K562 (cell line): ENCODE measurements at regions not wholly inside any gene's neighbourhood (a gene's known extent, or its start where the extent isn't known, plus 50 kb on each side); places are given as distances from the start of the nearest gene placed in this dataset.

Experiments
- ATAC-seq: fragments of 200-7000 bp; cut with Tn5 transposase; 3 replicates; pipeline ENCODE4 v1.9.1; 2020; ENCODE audit warnings: moderate library complexity
- BruUV-seq: library from RNA; stranded (reverse); fragments of 400-500 nt; replicated peaks from 2 replicates; lab custom pipeline; 2021; lab: Mats Ljungman, UMichigan
- CTCF ChIA-PET: fragments of 300-600 bp; formaldehyde crosslinking; extraction: SDS; loops from one replicate; lab custom pipeline; 2021; ENCODE audit warnings: low intra/inter-chr PET ratio; lab: Yijun Ruan, JAX
- POLR2A ChIA-PET: fragments of 300-600, 350-650 bp; sonication (Branson Sonifier 250); formaldehyde crosslinking; extraction: SDS; loops from one replicate; lab custom pipeline; 2021; ENCODE audit warnings: antibody characterized with exemption, inconsistent platforms; lab: Yijun Ruan, JAX
- DNase-seq, 4 experiments: peaks; one replicate each; pipeline versions ENCODE4 v3.0.0 to v3.0.0-alpha.2; 2011 to 2018; ENCODE audit warnings: low spot score in 3 of 4, mixed read lengths in 3 of 4; ENCODE audit errors: extremely low read depth in 1 of 4
- FAIRE-seq: peaks from 2 replicates; lab custom pipeline; 2011; peaks lifted over from hg19 to GRCh38; lab: Jason Lieb, UNC
- H2AFZ ChIP-seq: 2 replicates; pipeline ENCODE4 v1.6.0; 2011; ENCODE audit warnings: low read depth, low read length, control low read depth, inconsistent platforms
- H3K27ac ChIP-seq: fragments of 200-600 bp; 3 replicates; pipeline ENCODE4 v1.8.0; 2011; ENCODE audit warnings: low read depth, mild to moderate bottlenecking, control low read depth, inconsistent platforms, low read length, moderate library complexity, mixed read lengths; ENCODE audit errors: extremely low read depth
- H3K27me3 ChIP-seq, 2 experiments: fragments of 300-600 bp in 1 of 2; 2 replicates in 1 of 2; 3 replicates in 1 of 2; pipeline versions ENCODE4 v1.6.0 to v1.8.0; 2011; ENCODE audit warnings: inconsistent platforms in 2 of 2, low read length in 2 of 2, mild to moderate bottlenecking in 1 of 2, mixed read lengths in 1 of 2, moderate library complexity in 1 of 2; ENCODE audit not compliant: control insufficient read depth in 2 of 2, insufficient read depth in 2 of 2
- H3K36me3 ChIP-seq: fragments of 300-600 bp; 3 replicates; pipeline ENCODE4 v1.8.0; 2011; ENCODE audit warnings: mild to moderate bottlenecking, low read length, inconsistent platforms; ENCODE audit not compliant: control insufficient read depth, insufficient read depth
- H3K4me1 ChIP-seq, 2 experiments: fragments of 200-600 bp in 1 of 2; replicated peaks in 1 of 2; 2 replicates in 1 of 2; 3 replicates in 1 of 2; pipeline versions ENCODE4 v1.5.1 to v1.8.0; 2011; ENCODE audit warnings: inconsistent platforms in 2 of 2, low read length in 2 of 2, mild to moderate bottlenecking in 1 of 2, mixed read lengths in 1 of 2, moderate library complexity in 1 of 2; ENCODE audit not compliant: control insufficient read depth in 2 of 2, insufficient read depth in 2 of 2
- H3K4me2 ChIP-seq: 2 replicates; pipeline ENCODE4 v1.6.1; 2011; ENCODE audit warnings: low read length, control low read depth, inconsistent platforms, mixed read lengths; ENCODE audit not compliant: insufficient read depth
- H3K4me3 ChIP-seq: fragments of 200-600 bp; sonication (generic), shearing (Covaris generic); 2 replicates; pipeline ENCODE4 v1.5.1; 2016; ENCODE audit warnings: control low read depth, inconsistent platforms
- H3K79me2 ChIP-seq: fragments of 200-600 bp; 3 replicates; pipeline ENCODE4 v1.8.0; 2011; ENCODE audit warnings: low read length, inconsistent platforms; ENCODE audit not compliant: control insufficient read depth, insufficient read depth
- H3K9ac ChIP-seq, 2 experiments: 2 replicates each; pipeline versions ENCODE4 v1.6.0 to v1.6.1; 2011; ENCODE audit warnings: low read depth in 2 of 2, low read length in 2 of 2, control low read depth in 1 of 2, inconsistent platforms in 1 of 2, mild to moderate bottlenecking in 1 of 2, mixed read lengths in 1 of 2; ENCODE audit not compliant: insufficient read depth in 1 of 2
- H3K9me1 ChIP-seq: one replicate; pipeline ENCODE4 v1.6.0; 2011; ENCODE audit warnings: inconsistent platforms, mild to moderate bottlenecking, low read length, moderate library complexity; ENCODE audit not compliant: control insufficient read depth, insufficient read depth
- H3K9me3 ChIP-seq: replicated peaks from 2 replicates; pipeline ENCODE4 v1.5.1; 2011; ENCODE audit warnings: low read depth, low read length, inconsistent platforms; ENCODE audit not compliant: control insufficient read depth, insufficient read depth
- H4K20me1 ChIP-seq: replicated peaks from 2 replicates; pipeline ENCODE4 v1.6.1; 2011; ENCODE audit warnings: low read length, inconsistent platforms, mixed read lengths; ENCODE audit not compliant: control insufficient read depth, insufficient read depth
- ARID1B ChIP-seq: fragments of 450-650 bp; IDR thresholded peaks from 2 replicates; pipeline ENCODE4 v1.6.1; 2016; ENCODE audit warnings: antibody characterized with exemption, mild to moderate bottlenecking, inconsistent platforms
- CBFA2T2 ChIP-seq: fragments of 450-650 bp; conservative IDR thresholded peaks from 2 replicates; pipeline ENCODE4 v1.6.1; 2017; ENCODE audit warnings: mild to moderate bottlenecking
- CBFA2T3 ChIP-seq: fragments of 450-650 bp; IDR thresholded peaks from 2 replicates; pipeline ENCODE4 v1.6.1; 2017
- CBX1 ChIP-seq: sonication (generic); IDR thresholded peaks from 2 replicates; pipeline ENCODE4 v1.6.1; 2016; ENCODE audit warnings: antibody characterized with exemption, low read depth, mild to moderate bottlenecking
- EGR1 ChIP-seq: fragments of 450-650 bp; conservative IDR thresholded peaks from 2 replicates; pipeline ENCODE4 v1.6.1; 2017; ENCODE audit warnings: mild to moderate bottlenecking
- KDM1A ChIP-seq, 2 experiments: fragments of 450-650 bp; IDR thresholded peaks; 2 replicates each; pipeline ENCODE4 v1.6.1; 2016; ENCODE audit warnings: mild to moderate bottlenecking in 2 of 2
- LEF1 ChIP-seq: fragments of 450-650 bp; IDR thresholded peaks from 2 replicates; pipeline ENCODE4 v1.6.1; 2016; ENCODE audit warnings: mild to moderate bottlenecking
- MCM2 ChIP-seq: fragments of 450-650 bp; IDR thresholded peaks from 2 replicates; pipeline ENCODE4 v1.6.1; 2017; ENCODE audit warnings: low read depth, mild to moderate bottlenecking
- MECOM ChIP-seq: fragments of 250-450 bp; sonication (Bioruptor Pico); IDR thresholded peaks from 2 replicates; pipeline ENCODE4 v1.8.0; 2022; ENCODE audit warnings: inconsistent platforms
- PCBP1 ChIP-seq: fragments of 200-400 bp; formaldehyde crosslinking; IDR thresholded peaks from 2 replicates; pipeline ENCODE4 v1.6.1; 2018; ENCODE audit warnings: mild to moderate bottlenecking, low read depth, low read length; ENCODE audit not compliant: poor library complexity, severe bottlenecking
- PHF8 ChIP-seq: fragments of 200-600 bp; sonication (generic); IDR thresholded peaks from 2 replicates; pipeline ENCODE4 v1.6.1; 2012; ENCODE audit warnings: mixed run types, mild to moderate bottlenecking, inconsistent platforms, low read length, moderate library complexity, borderline replicate concordance
- RCOR1 ChIP-seq, 2 experiments: IDR thresholded peaks; 2 replicates each; pipeline ENCODE4 v1.6.1; 2012; ENCODE audit warnings: low read depth in 2 of 2, low read length in 2 of 2, borderline replicate concordance in 1 of 2, improper control_type of control experiment in 1 of 2
- SUPT5H ChIP-seq: fragments of 450-650 bp; IDR thresholded peaks from 2 replicates; pipeline ENCODE4 v1.6.1; 2016
- TCF3 ChIP-seq: sonication (generic); formaldehyde crosslinking; IDR thresholded peaks from 2 replicates; pipeline ENCODE4 v1.4.0; 2020; ENCODE audit warnings: mild to moderate bottlenecking, missing genetic modification reagents
- ZNF212 ChIP-seq: fragments of 450-650 bp; formaldehyde crosslinking; IDR thresholded peaks from 2 replicates; pipeline ENCODE4 v1.4.0; 2020; ENCODE audit warnings: mild to moderate bottlenecking
- ZNF311 ChIP-seq: fragments of 250-450 bp; sonication (Bioruptor Pico); IDR thresholded peaks from 2 replicates; pipeline ENCODE4 v1.4.0; 2020; ENCODE audit warnings: mild to moderate bottlenecking, moderate library complexity
- WGBS: fragments of 100-300 bp; shearing (Covaris generic); methylation state at CpG from one replicate; pipeline ENCODE4 v1.1.6; 2016; ENCODE audit warnings: low coverage, mixed read lengths; ENCODE audit not compliant: insufficient coverage; ENCODE audit errors: missing lambda C conversion rate; 5-methylcytosine and 5-hydroxymethylcytosine counted together
- in situ Hi-C: fragments of 300-500 bp; cut with MboI; formaldehyde crosslinking; loops from 4 replicates; pipeline ENCODE4 v1.15.0; 2018; ENCODE audit warnings: inconsistent platforms, mixed read lengths
- intact Hi-C: fragments of 100-400 bp; cut with micrococcal nuclease; formaldehyde crosslinking; loops from 2 replicates; pipeline ENCODE4 v1.14.2; 2022
- TF ChIP-seq, protein P1 (sequence below): fragments of 450-650 bp; IDR thresholded peaks from 2 replicates; pipeline ENCODE4 v1.6.1; 2016; ENCODE audit warnings: low read depth, mild to moderate bottlenecking, moderate library complexity
- TF ChIP-seq, protein P2 (sequence below): fragments of 250-450 bp; sonication (Bioruptor Pico); IDR thresholded peaks from 2 replicates; pipeline ENCODE4 v1.4.0; 2020
- TF ChIP-seq, protein P3 (sequence below): sonication (generic); formaldehyde crosslinking; IDR thresholded peaks from 2 replicates; pipeline ENCODE4 v1.8.0; 2022; ENCODE audit warnings: mild to moderate bottlenecking, missing genetic modification reagents

DNA sequence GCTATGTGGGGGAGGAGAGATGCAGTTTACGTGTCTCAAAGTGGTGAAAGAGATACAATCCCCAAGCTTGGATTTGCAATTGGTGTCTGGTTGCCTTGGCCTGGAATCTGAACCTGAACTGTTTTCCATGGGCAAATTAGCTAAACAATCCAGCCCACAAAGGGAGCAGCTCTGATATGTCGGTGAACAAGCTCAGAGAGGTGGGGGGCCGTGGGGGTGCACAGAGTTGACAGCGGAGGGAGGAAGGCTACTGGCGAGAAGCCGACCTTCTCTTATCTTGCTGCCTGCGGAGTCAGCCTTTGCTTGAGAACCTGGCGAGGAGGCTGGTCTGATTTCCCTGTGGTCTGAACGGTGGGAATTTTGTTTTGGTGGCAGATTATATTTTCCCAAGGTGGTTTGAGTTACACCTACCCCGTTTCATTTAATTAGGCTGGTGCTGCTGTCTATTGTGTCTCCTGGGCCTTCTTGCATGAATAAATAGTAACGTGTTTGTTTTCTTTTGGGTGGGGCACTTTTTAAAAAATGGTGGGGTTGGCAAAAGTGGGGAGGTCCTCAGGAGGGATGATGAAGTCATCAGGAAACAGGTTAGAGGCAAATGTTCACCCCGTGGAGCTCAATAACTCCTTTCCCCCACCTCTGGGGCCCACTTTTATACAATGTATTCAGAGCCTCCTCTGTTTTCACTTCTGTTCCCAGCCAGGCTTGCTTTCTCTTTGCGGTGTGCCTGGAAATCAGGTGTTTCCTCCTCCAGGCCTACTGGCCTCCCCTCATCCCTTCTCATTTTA lies 80.9 kb upstream of the IGFBP5 start:
- H3K9me1 ChIP-seq, result no peaks in the 10 kb centered on the region
- ChIA-PET CTCF (no interaction called here), POLR2A (no interaction called here)
- H4K20me1 ChIP-seq, result no peaks in the 10 kb centered on the region
- FAIRE-seq, result no peak
- intact Hi-C loops, result loop anchor here (5.0 to 10.0 kb wide), 3 partner anchors 79 to 391 kb away; partner anchors contain the start of gene IGFBP5
- H3K9me3 ChIP-seq, result 0 out of 2 replicates have a peak, but pooled peaks cover 1% of the 10 kb centered on the region
- TF ChIP-seq, protein P1, sequence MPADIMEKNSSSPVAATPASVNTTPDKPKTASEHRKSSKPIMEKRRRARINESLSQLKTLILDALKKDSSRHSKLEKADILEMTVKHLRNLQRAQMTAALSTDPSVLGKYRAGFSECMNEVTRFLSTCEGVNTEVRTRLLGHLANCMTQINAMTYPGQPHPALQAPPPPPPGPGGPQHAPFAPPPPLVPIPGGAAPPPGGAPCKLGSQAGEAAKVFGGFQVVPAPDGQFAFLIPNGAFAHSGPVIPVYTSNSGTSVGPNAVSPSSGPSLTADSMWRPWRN, result no peak
- TF ChIP-seq CBFA2T2 (0 out of 2 replicates have a peak, but pooled peaks have one; percentile 5), PCBP1 (no peak), RCOR1 (IDR thresholded peaks at IDR 0.05; ENCODE audit: borderline replicate concordance in 1 of 2, low read depth in 2 of 2, low read length in 2 of 2) (peak in 1 of 2 experiments; percentile 23; a peak in 1 of 4 replicates), SUPT5H (no peak), MCM2 (no peak), TCF3 (CRISPR knock-in tag) (peak; percentile 10; the same call in 1 of the 2 replicates), CBFA2T3 (peak; percentile 29; the same call in 1 of the 2 replicates), ZNF311 (CRISPR knock-in tag) (no peak), KDM1A (IDR thresholded peaks at IDR 0.05) (0 out of 4 replicates have a peak, but pooled peaks of 1 of the 2 experiments have one; percentile 36), CBX1 (no peak), MECOM (no peak), PHF8 (no peak), EGR1 (no peak), LEF1 (no peak), ARID1B (0 out of 2 replicates have a peak, but pooled peaks have one; percentile 21), ZNF212 (CRISPR knock-in tag) (no peak)
- TF ChIP-seq, protein P2, sequence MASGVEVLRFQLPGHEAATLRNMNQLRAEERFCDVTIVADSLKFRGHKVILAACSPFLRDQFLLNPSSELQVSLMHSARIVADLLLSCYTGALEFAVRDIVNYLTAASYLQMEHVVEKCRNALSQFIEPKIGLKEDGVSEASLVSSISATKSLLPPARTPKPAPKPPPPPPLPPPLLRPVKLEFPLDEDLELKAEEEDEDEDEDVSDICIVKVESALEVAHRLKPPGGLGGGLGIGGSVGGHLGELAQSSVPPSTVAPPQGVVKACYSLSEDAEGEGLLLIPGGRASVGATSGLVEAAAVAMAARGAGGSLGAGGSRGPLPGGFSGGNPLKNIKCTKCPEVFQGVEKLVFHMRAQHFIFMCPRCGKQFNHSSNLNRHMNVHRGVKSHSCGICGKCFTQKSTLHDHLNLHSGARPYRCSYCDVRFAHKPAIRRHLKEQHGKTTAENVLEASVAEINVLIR (CRISPR knock-in tag), result no peak
- TF ChIP-seq, protein P3, sequence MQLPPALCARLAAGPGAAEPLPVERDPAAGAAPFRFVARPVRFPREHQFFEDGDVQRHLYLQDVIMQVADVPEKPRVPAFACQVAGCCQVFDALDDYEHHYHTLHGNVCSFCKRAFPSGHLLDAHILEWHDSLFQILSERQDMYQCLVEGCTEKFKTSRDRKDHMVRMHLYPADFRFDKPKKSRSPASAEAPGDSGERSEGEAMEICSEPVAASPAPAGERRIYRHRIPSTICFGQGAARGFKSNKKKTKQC (CRISPR knock-in tag), result no peak
- no peak for ATAC-seq
- H2AFZ ChIP-seq, result no peak overlapping the region
- no peaks in the 10 kb centered on the region for H3K27me3 ChIP-seq
- 12% methylated on average over 10 of the region's 13 CpGs for WGBS
- in situ Hi-C loops, result no loop called here
- H3K4me1 ChIP-seq, result peaks cover 16 to 37% of the 10 kb centered on the region in 2 experiments; a peak in 4 of 5 replicates
- no peak overlapping the region for H3K27ac ChIP-seq
- no TSS peak for BruUV-seq
- H3K36me3 ChIP-seq, result no peaks in the 10 kb centered on the region
- no peak overlapping the region; a peak in 1 of 4 replicates for H3K9ac ChIP-seq
- no peaks in the 10 kb centered on the region for H3K79me2 ChIP-seq
- no peak overlapping the region for H3K4me2 ChIP-seq
- DNase-seq, result peak in 2 of 4 experiments; percentile 17 to 30
- H3K4me3 ChIP-seq, result no peak overlapping the region
